ENCODE measurements at regions not wholly inside any gene's neighbourhood (a gene's known extent, or its start where the extent isn't known, plus 50 kb on each side); places are given as distances from the start of the nearest gene placed in this dataset.

- TF ChIP-seq TAF1 (IDR thresholded peaks at IDR 0.05; ENCODE audit: borderline replicate concordance, insufficient read depth, low read length) (no peak), POLR2AphosphoS5 (IDR thresholded peaks at IDR 0.05; ENCODE audit: low read depth, low read length) (no peak), SIN3A (IDR thresholded peaks at IDR 0.05; ENCODE audit: borderline replicate concordance, insufficient read depth, low read length) (no peak), FOXP2 (optimal IDR thresholded peaks at IDR 0.05; ENCODE audit: borderline replicate concordance, extremely low read depth, extremely low read length, insufficient read depth) (no peak), REST (IDR thresholded peaks at IDR 0.05; ENCODE audit: insufficient read depth in 1 of 2, low read depth in 2 of 2, low read length in 2 of 2) (no peak)
These were observed 124.5 kb upstream of the SYT13 start for GRCh38 chr11:45410391-45411227.

GRCh38 chr11:45409587-45409986 is 123.4 kb upstream of the SYT13 start:
- TF ChIP-seq POLR2AphosphoS5 (IDR thresholded peaks at IDR 0.05; ENCODE audit: low read depth, low read length) (no peak), REST (IDR thresholded peaks at IDR 0.05; ENCODE audit: insufficient read depth in 1 of 2, low read depth in 2 of 2, low read length in 2 of 2) (no peak), SIN3A (IDR thresholded peaks at IDR 0.05; ENCODE audit: borderline replicate concordance, insufficient read depth, low read length) (no peak), FOXP2 (optimal IDR thresholded peaks at IDR 0.05; ENCODE audit: borderline replicate concordance, extremely low read depth, extremely low read length, insufficient read depth) (no peak), TAF1 (IDR thresholded peaks at IDR 0.05; ENCODE audit: borderline replicate concordance, insufficient read depth, low read length) (no peak)

GRCh38 chr11:45407226-45407625 is 121.1 kb upstream of the SYT13 start:
- TF ChIP-seq FOXP2 (optimal IDR thresholded peaks at IDR 0.05; ENCODE audit: borderline replicate concordance, extremely low read depth, extremely low read length, insufficient read depth), result no peak
- no peak for TF ChIP-seq REST (IDR thresholded peaks at IDR 0.05; ENCODE audit: insufficient read depth in 1 of 2, low read depth in 2 of 2, low read length in 2 of 2)
- no peak for TF ChIP-seq TAF1 (IDR thresholded peaks at IDR 0.05; ENCODE audit: borderline replicate concordance, insufficient read depth, low read length)
- no peak for TF ChIP-seq POLR2AphosphoS5 (IDR thresholded peaks at IDR 0.05; ENCODE audit: low read depth, low read length)
- TF ChIP-seq SIN3A (IDR thresholded peaks at IDR 0.05; ENCODE audit: borderline replicate concordance, insufficient read depth, low read length), result no peak

- no peak for TF ChIP-seq FOXP2 (optimal IDR thresholded peaks at IDR 0.05; ENCODE audit: borderline replicate concordance, extremely low read depth, extremely low read length, insufficient read depth)
- TF ChIP-seq POLR2AphosphoS5 (IDR thresholded peaks at IDR 0.05; ENCODE audit: low read depth, low read length), result no peak
- TF ChIP-seq REST (IDR thresholded peaks at IDR 0.05; ENCODE audit: insufficient read depth in 1 of 2, low read depth in 2 of 2, low read length in 2 of 2), result no peak
- no peak for TF ChIP-seq SIN3A (IDR thresholded peaks at IDR 0.05; ENCODE audit: borderline replicate concordance, insufficient read depth, low read length)
- TF ChIP-seq TAF1 (IDR thresholded peaks at IDR 0.05; ENCODE audit: borderline replicate concordance, insufficient read depth, low read length), result no peak
These were observed 120.0 kb upstream of the SYT13 start for GRCh38 chr11:45405916-45406670.
